ENCODE measurements at regions not wholly inside any gene's neighbourhood (a gene's known extent, or its start where the extent isn't known, plus 50 kb on each side); places are given as distances from the start of the nearest gene placed in this dataset.

DNA sequence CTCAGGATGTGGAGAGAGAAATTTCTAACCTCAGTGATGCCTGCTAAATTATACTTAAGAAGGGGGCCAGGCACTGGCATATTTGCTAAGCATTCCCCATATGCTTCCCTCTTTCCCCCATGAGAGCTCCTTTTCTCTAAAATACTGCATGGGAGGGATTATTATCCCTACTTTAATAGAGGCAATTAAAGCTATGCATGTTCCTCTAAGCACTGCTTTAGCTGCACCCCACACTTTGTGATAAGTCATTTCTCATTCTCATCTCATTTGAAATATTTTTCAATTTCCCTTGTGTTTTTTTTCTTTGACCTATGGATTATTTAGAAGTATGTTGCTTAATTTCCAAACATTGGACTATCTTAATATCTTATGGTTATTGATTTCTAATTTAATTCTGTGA, 72.1 kb upstream of the CIBAR2 start:
- TF ChIP-seq, protein P1, sequence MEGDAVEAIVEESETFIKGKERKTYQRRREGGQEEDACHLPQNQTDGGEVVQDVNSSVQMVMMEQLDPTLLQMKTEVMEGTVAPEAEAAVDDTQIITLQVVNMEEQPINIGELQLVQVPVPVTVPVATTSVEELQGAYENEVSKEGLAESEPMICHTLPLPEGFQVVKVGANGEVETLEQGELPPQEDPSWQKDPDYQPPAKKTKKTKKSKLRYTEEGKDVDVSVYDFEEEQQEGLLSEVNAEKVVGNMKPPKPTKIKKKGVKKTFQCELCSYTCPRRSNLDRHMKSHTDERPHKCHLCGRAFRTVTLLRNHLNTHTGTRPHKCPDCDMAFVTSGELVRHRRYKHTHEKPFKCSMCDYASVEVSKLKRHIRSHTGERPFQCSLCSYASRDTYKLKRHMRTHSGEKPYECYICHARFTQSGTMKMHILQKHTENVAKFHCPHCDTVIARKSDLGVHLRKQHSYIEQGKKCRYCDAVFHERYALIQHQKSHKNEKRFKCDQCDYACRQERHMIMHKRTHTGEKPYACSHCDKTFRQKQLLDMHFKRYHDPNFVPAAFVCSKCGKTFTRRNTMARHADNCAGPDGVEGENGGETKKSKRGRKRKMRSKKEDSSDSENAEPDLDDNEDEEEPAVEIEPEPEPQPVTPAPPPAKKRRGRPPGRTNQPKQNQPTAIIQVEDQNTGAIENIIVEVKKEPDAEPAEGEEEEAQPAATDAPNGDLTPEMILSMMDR (IDR thresholded peaks at IDR 0.05): no peak
- TF ChIP-seq POLR2A (IDR thresholded peaks at IDR 0.05): no peak

Measured in uterus (tissue), 2 donors.